ENCODE measurements at regions not wholly inside any gene's neighbourhood (a gene's known extent, or its start where the extent isn't known, plus 50 kb on each side); places are given as distances from the start of the nearest gene placed in this dataset.

- no peak for TF ChIP-seq JUN (IDR thresholded peaks at IDR 0.05; ENCODE audit: borderline replicate concordance, insufficient read depth, insufficient read length, low read depth)
- no peak for TF ChIP-seq POLR2A (IDR thresholded peaks at IDR 0.05; ENCODE audit: low read depth, low read length)
- no peak for TF ChIP-seq CTCF (IDR thresholded peaks at IDR 0.05; ENCODE audit: extremely low read depth in 1 of 2, insufficient read depth in 1 of 2, low read depth in 1 of 2, low read length in 2 of 2)
- TF ChIP-seq MAX (IDR thresholded peaks at IDR 0.05; ENCODE audit: insufficient read depth, insufficient read length) = no peak
- TF ChIP-seq POLR2AphosphoS5 (IDR thresholded peaks at IDR 0.05; ENCODE audit: insufficient read depth, low read depth, low read length) = no peak
- no peak for TF ChIP-seq MYC (IDR thresholded peaks at IDR 0.05; ENCODE audit: low read depth, low read length)
- TF ChIP-seq EZH2 (IDR thresholded peaks at IDR 0.05; ENCODE audit: borderline replicate concordance, low read depth, low read length, severe bottlenecking) = no peak
Measured at GRCh38 chr5:2220741-2221140, 338.0 kb upstream of the IRX4 start.

All from endothelial cell of umbilical vein (primary cell).